ENCODE measurements at regions not wholly inside any gene's neighbourhood (a gene's known extent, or its start where the extent isn't known, plus 50 kb on each side); places are given as distances from the start of the nearest gene placed in this dataset.

DNA sequence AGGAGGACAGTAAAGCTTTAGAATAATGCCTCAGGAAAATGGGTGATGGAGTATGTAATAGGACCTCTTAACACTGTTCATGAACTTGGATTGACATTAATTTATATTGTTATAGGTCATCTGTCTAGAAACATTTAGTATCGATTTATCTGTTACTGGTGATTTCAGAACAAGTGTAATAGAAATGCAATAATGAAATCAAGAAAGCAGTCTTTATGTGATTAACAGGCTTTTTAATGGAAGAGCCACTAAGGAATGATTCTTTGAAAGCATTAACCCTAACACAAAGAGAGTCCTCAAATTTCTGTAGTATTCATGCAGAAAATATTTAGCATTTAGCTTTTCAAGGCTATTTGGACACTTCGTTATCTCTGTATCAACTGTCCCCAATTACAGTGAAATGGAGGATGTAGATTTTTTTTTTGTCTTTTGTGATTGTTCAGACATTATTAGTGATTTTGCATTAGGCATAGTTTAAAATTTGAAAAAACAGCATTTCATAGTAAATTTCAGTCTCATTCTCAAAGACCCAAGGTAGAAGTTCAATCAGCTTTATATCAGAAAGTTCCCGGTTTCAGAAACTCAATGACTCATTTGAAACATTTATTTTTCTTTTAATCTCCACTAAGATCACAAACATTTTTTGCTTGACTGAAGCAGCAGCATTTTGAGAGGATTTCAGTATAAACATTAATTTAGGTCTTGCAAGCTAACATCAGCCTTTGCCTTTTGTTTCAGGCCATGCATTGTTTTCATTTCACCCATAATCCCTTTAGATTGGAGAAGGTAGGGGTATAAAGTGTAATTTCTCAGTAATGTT lies 56.3 kb downstream of the AGTR2 start:
- H3K4me1 ChIP-seq (ENCODE audit: control insufficient read depth in 1 of 2, insufficient read depth in 2 of 2, low read length in 2 of 2) = no peaks in the 10 kb centered on the region
- no peak for DNase-seq
- ATAC-seq (ENCODE audit: low FRiP score) = no peak
- no peak overlapping the region for H3K4me3 ChIP-seq (ENCODE audit: low read length in 2 of 2)
- WGBS, 2 donors = 75 to 87% methylated on average over 3 of the region's 3 CpGs
- H3K36me3 ChIP-seq (ENCODE audit: control insufficient read depth in 1 of 2, insufficient read depth in 2 of 2, low read length in 1 of 2) = no peaks in the 10 kb centered on the region
- no peaks in the 10 kb centered on the region for H3K27me3 ChIP-seq (ENCODE audit: control insufficient read depth in 1 of 2, insufficient read depth in 2 of 2, low read length in 1 of 2)
- intact Hi-C loops (cut with DNase I) = no loop called here
- no peaks in the 10 kb centered on the region for H3K9me3 ChIP-seq (ENCODE audit: control insufficient read depth, low read length)
- H3K27ac ChIP-seq (ENCODE audit: low read depth in 1 of 2, low read length in 2 of 2) = no peak overlapping the region

DNA sequence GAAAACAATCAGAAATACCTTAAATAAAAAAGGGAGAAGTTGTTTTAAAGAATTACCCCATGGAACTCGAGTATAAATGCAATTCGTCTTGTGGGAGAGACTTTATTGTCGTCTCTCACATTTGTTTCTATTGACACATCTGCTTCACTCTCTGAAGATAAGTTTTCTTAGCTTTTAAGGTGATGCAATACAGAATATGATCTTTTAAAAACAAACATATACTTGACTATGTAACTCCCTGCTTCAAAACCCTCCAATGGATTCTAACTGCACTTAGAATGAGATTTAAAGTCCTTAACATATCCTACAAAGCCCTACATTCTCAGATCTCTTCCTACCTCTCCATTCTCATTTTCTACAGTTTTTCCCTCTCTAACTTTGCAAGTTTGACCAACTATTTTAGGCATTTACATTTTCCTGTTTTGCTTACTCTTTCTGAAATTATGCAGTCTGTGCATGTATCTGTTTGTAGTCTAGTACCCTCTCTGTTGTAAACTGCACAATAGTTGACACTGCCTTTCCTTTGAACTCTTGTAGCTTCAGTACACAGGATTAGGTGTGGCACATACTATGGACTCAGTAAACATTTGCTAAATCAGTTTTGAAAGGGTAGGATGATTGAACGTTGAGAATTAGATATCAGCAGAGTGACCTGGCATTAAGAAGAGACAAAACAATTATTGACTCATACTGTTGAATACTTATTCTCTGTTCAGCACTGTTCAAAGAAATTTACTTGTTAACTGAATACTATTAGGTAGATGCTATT lies 59.8 kb downstream of the AGTR2 start:
- Histone ChIP-seq H3K4me1 (ENCODE audit: control insufficient read depth in 1 of 2, insufficient read depth in 2 of 2, low read length in 2 of 2) (no peaks in the 10 kb centered on the region), H3K9me3 (ENCODE audit: control insufficient read depth, low read length) (no peaks in the 10 kb centered on the region), H3K27me3 (ENCODE audit: control insufficient read depth in 1 of 2, insufficient read depth in 2 of 2, low read length in 1 of 2) (no peaks in the 10 kb centered on the region), H3K27ac (ENCODE audit: low read depth in 1 of 2, low read length in 2 of 2) (no peak overlapping the region), H3K36me3 (ENCODE audit: control insufficient read depth in 1 of 2, insufficient read depth in 2 of 2, low read length in 1 of 2) (no peaks in the 10 kb centered on the region), H3K4me3 (ENCODE audit: low read length in 2 of 2) (no peak overlapping the region)
- no peak for DNase-seq
- no peak for ATAC-seq (ENCODE audit: low FRiP score)
- WGBS, 2 donors = 48 to 53% methylated on average over 4 of the region's 4 CpGs
- intact Hi-C loops (cut with DNase I) = no loop called here

DNA sequence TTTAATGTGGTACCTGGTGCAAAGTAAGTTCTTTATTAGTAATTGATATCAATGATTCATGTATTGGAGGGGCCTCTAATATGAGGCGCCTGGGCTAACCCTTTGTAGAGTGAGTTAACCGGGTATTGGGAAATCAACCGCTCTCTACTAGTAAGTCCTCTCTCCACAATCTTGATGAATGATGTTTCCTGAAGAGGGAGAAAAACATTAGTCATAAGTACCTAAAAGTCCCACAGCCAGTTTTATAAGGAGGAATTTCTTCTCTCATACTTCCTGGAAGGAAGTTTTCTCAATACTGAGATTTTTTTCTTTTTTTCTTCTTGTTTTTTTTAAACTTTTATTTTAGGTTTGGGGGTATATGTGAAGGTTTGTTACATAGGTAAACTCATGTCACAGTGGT lies 62.3 kb downstream of the AGTR2 start:
- ATAC-seq (ENCODE audit: low FRiP score) (no peak), DNase-seq (no peak)
- Histone ChIP-seq H3K4me1 (ENCODE audit: control insufficient read depth in 1 of 2, insufficient read depth in 2 of 2, low read length in 2 of 2) (no peaks in the 10 kb centered on the region), H3K36me3 (ENCODE audit: control insufficient read depth in 1 of 2, insufficient read depth in 2 of 2, low read length in 1 of 2) (no peaks in the 10 kb centered on the region), H3K4me3 (ENCODE audit: low read length in 2 of 2) (no peak overlapping the region), H3K27me3 (ENCODE audit: control insufficient read depth in 1 of 2, insufficient read depth in 2 of 2, low read length in 1 of 2) (no peaks in the 10 kb centered on the region), H3K9me3 (ENCODE audit: control insufficient read depth, low read length) (no peaks in the 10 kb centered on the region), H3K27ac (ENCODE audit: low read depth in 1 of 2, low read length in 2 of 2) (no peak overlapping the region)
- 72 to 81% methylated on average over 3 of the region's 3 CpGs for WGBS, 2 donors
- intact Hi-C loops (cut with DNase I) = no loop called here

DNA sequence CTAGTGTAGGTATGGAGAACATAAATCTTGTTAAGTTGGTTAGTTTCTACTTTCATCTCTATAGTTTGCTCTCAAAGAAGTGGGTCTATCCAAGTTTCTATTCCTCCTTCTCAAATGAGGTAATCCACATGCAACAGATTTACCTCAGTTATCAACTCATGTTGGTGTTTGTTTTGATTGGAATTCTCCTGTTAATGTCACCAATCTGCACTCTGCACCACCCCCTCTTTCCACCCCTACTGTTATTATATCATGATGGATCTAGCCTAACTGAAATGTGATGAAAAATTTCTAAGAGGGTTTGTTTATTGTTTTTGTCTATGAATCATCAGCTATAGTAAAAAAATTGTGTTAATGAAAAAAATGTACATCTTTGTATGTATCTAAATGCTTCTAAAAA lies 66.1 kb downstream of the AGTR2 start:
- DNase-seq = no peak
- intact Hi-C loops (cut with DNase I) = no loop called here
- Histone ChIP-seq H3K36me3 (ENCODE audit: control insufficient read depth in 1 of 2, insufficient read depth in 2 of 2, low read length in 1 of 2) (no peaks in the 10 kb centered on the region), H3K9me3 (ENCODE audit: control insufficient read depth, low read length) (no peaks in the 10 kb centered on the region), H3K4me3 (ENCODE audit: low read length in 2 of 2) (no peak overlapping the region), H3K4me1 (ENCODE audit: control insufficient read depth in 1 of 2, insufficient read depth in 2 of 2, low read length in 2 of 2) (no peaks in the 10 kb centered on the region), H3K27ac (ENCODE audit: low read depth in 1 of 2, low read length in 2 of 2) (no peak overlapping the region), H3K27me3 (ENCODE audit: control insufficient read depth in 1 of 2, insufficient read depth in 2 of 2, low read length in 1 of 2) (no peaks in the 10 kb centered on the region)
- ATAC-seq (ENCODE audit: low FRiP score) = no peak

DNA sequence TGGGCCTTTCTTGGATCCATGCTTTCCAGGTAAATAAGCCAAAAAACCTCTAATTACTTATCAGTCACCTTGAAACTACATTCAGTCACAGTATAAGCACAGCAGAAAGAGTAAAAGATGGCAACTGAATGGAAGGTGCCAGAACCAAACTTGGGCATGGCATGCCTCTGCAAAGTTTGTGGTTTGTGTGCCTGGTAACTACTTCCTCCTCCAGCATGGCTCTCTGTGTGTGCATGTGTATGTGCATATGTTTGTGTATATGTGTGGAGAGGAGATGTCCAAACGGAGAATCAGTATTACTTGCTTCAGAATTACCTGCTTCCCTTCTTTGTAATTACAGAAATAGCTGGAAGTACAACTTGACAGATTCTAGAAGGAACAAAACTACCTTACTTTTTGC lies 67.5 kb downstream of the AGTR2 start:
- DNase-seq (no peak), ATAC-seq (ENCODE audit: low FRiP score) (no peak)
- no peak overlapping the region for H3K4me3 ChIP-seq (ENCODE audit: low read length in 2 of 2)
- no peaks in the 10 kb centered on the region for H3K27me3 ChIP-seq (ENCODE audit: control insufficient read depth in 1 of 2, insufficient read depth in 2 of 2, low read length in 1 of 2)
- no peaks in the 10 kb centered on the region for H3K4me1 ChIP-seq (ENCODE audit: control insufficient read depth in 1 of 2, insufficient read depth in 2 of 2, low read length in 2 of 2)
- H3K36me3 ChIP-seq (ENCODE audit: control insufficient read depth in 1 of 2, insufficient read depth in 2 of 2, low read length in 1 of 2) = no peaks in the 10 kb centered on the region
- 45 to 61% methylated on average over 1 of the region's 1 CpG for WGBS, 2 donors
- no peaks in the 10 kb centered on the region for H3K9me3 ChIP-seq (ENCODE audit: control insufficient read depth, low read length)
- intact Hi-C loops (cut with DNase I) = no loop called here
- H3K27ac ChIP-seq (ENCODE audit: low read depth in 1 of 2, low read length in 2 of 2) = no peak overlapping the region

DNA sequence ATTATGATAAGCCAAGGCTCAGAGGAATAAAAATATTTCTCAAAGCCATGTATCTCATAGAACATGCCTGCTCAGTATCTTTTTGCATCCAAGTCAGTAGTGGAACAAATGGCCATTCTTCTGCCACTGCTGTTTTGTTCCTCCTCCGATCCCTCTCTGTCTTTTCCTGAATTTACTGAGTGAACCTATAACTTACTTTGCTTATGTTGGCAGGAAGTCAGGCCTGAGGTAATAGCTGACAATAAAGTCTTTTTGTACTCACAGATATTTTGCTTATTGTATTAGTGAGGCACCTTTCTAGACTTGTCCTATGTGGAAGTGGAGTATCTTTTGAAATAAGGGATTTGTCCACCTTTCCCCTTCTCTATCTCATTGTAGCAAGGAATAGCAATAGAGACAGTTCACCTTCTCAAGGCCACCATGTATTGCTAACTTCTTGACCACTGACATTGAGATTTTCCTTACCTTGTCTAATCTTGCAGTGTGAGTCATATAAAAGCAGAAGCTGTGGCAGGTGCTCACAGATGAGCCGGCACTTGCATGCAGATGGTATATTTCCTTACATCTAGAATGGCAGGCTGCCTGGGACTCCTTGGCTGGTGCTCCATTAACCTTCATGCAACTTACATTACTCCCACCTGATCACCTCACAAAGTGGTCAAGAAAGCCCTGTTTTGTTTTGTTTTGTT lies 68.2 kb downstream of the AGTR2 start:
- no peaks in the 10 kb centered on the region for H3K27me3 ChIP-seq (ENCODE audit: control insufficient read depth in 1 of 2, insufficient read depth in 2 of 2, low read length in 1 of 2)
- ATAC-seq (ENCODE audit: low FRiP score) = no peak
- 72 to 76% methylated on average over 2 of the region's 2 CpGs for WGBS, 2 donors
- no peak overlapping the region for H3K4me3 ChIP-seq (ENCODE audit: low read length in 2 of 2)
- H3K27ac ChIP-seq (ENCODE audit: low read depth in 1 of 2, low read length in 2 of 2) = no peak overlapping the region
- no peaks in the 10 kb centered on the region for H3K36me3 ChIP-seq (ENCODE audit: control insufficient read depth in 1 of 2, insufficient read depth in 2 of 2, low read length in 1 of 2)
- no peak for DNase-seq
- no peaks in the 10 kb centered on the region for H3K9me3 ChIP-seq (ENCODE audit: control insufficient read depth, low read length)
- H3K4me1 ChIP-seq (ENCODE audit: control insufficient read depth in 1 of 2, insufficient read depth in 2 of 2, low read length in 2 of 2) = no peaks in the 10 kb centered on the region
- intact Hi-C loops (cut with DNase I) = no loop called here

DNA sequence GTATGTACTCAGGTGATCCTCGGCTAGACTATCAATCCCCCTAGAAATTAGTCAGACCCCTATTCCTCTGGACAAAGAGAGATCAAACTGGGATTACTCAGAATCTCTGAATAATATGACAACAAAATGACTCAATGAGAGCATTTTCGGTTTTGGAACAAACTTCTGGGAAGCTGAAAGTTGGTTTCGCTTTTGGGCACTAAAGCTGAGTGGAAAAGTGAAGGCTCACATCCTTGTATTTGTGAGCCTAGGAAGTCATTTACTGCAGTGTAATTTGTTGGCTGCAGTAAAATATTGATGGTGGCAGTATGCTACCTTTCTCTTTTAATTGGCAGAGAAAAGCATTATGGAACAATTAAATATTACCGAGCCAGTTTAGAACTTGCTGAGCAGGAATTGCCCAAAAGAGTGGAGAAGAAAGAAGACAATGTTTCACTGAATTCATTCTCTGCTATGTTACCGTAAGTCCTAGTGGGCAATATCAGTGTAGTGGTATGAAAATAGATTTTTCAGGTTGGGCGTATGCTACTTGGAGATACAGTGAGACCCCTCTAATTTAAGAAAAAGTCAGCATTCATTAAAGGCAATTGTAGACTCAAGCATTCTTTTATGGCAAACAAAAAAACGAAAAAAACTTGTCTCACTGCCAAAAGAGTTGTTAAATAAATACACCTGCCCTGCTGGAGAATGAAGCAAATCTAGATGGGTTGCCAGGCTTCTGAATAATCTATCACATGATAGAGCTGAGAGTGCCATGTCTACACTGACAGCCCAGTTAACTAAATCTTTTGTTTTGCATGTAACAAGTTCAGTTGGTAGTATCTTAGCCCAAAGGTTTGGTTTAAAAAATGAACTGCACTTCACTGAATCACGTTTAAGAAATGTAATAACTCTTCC lies 69.6 kb downstream of the AGTR2 start:
- 49 to 55% methylated on average over 8 of the region's 8 CpGs for WGBS, 2 donors
- H3K9me3 ChIP-seq (ENCODE audit: control insufficient read depth, low read length) = no peaks in the 10 kb centered on the region
- H3K27me3 ChIP-seq (ENCODE audit: control insufficient read depth in 1 of 2, insufficient read depth in 2 of 2, low read length in 1 of 2) = no peaks in the 10 kb centered on the region
- H3K4me3 ChIP-seq (ENCODE audit: low read length in 2 of 2) = no peak overlapping the region
- H3K36me3 ChIP-seq (ENCODE audit: control insufficient read depth in 1 of 2, insufficient read depth in 2 of 2, low read length in 1 of 2) = no peaks in the 10 kb centered on the region
- DNase-seq = no peak
- ATAC-seq (ENCODE audit: low FRiP score) = no peak
- no peaks in the 10 kb centered on the region for H3K4me1 ChIP-seq (ENCODE audit: control insufficient read depth in 1 of 2, insufficient read depth in 2 of 2, low read length in 2 of 2)
- intact Hi-C loops (cut with DNase I) = no loop called here
- H3K27ac ChIP-seq (ENCODE audit: low read depth in 1 of 2, low read length in 2 of 2) = no peak overlapping the region

DNA sequence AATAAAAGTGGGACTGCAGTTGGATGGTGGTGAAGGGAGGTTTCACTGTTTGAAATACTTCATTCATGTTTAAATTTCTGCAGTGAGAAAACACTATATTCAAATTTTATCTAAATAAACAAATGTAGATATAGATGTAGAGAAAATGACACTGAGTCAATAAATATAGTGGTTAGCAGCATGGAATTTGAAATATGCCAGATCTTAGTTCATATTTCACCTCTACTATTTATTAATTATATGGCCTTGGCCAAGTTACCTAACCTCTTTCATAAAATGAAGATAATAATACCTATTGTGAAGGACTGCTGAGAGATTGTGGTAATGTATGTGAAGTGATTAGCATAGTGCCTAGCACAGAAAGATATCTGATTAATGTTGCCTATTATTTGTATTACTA lies 70.5 kb downstream of the AGTR2 start:
- ATAC-seq (ENCODE audit: low FRiP score) (no peak), DNase-seq (no peak)
- intact Hi-C loops (cut with DNase I) = no loop called here

More for the DNA sequence above, 70.5 kb downstream of the AGTR2 start:
- Histone ChIP-seq H3K27ac (ENCODE audit: low read depth in 1 of 2, low read length in 2 of 2) (no peak overlapping the region), H3K9me3 (ENCODE audit: control insufficient read depth, low read length) (no peaks in the 10 kb centered on the region), H3K36me3 (ENCODE audit: control insufficient read depth in 1 of 2, insufficient read depth in 2 of 2, low read length in 1 of 2) (no peaks in the 10 kb centered on the region), H3K4me1 (ENCODE audit: control insufficient read depth in 1 of 2, insufficient read depth in 2 of 2, low read length in 2 of 2) (no peaks in the 10 kb centered on the region), H3K27me3 (ENCODE audit: control insufficient read depth in 1 of 2, insufficient read depth in 2 of 2, low read length in 1 of 2) (no peaks in the 10 kb centered on the region), H3K4me3 (ENCODE audit: low read length in 2 of 2) (no peak overlapping the region)
